ENCODE measurements at regions not wholly inside any gene's neighbourhood (a gene's known extent, or its start where the extent isn't known, plus 50 kb on each side); places are given as distances from the start of the nearest gene placed in this dataset.

DNA sequence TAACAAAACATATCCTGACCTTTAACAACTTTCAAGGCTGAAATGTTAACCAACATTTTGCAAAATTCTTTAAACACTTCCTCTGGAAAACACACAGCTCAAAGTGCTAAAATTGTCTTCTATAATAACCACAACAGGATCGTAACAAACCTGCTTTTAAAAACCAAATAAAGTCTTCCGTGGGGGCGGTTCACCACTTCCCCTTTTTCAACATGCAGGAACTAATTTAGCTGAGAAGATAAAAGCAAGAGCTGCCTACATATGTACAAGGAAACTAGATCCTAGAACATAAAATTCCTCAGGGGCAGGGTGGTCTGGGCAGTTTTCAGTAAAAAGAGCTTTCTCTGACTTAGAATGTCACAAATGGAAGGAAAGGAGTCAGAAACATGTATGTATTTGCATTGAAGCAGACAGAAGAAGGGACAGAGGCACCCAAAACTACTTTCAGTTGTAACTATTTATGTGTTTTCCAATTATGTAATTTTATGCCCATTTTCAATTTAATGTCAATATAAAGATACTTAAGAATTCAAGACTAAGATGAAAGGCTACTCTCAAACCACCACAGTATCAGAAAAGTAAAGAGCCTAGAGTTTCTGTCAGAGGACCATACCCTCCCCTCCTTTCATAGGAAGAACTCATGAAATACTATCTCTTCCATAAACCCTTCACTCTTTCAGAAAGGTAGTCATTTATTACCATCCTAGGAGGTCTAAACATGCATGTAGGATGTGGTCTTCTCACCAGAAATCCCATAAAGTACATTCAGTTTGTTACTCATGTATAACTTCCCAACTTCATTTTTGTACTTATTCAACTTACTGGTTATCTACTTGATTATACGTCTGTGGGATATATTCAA is 185.9 kb upstream of the RASA1 start:
- peaks cover 5% of the 10 kb centered on the region for H3K9me3 Mint-ChIP-seq (ENCODE audit: unreplicated experiment)
- no peaks in the 10 kb centered on the region for H3K4me1 Mint-ChIP-seq (ENCODE audit: unreplicated experiment)
- TF ChIP-seq CTCF (IDR thresholded peaks at IDR 0.05) = no peak
- no peak for DNase-seq (ENCODE audit: extremely low spot score, unreplicated experiment)
- H3K4me3 Mint-ChIP-seq (ENCODE audit: unreplicated experiment) = no peak overlapping the region
- no peak overlapping the region for H3K27ac Mint-ChIP-seq (ENCODE audit: unreplicated experiment)
- peaks cover 16% of the 10 kb centered on the region for H3K27me3 Mint-ChIP-seq (ENCODE audit: unreplicated experiment)
- no peaks in the 10 kb centered on the region for H3K36me3 Mint-ChIP-seq (ENCODE audit: unreplicated experiment)

- H3K4me3 Mint-ChIP-seq (ENCODE audit: unreplicated experiment) = no peak overlapping the region
- peaks cover 3% of the 10 kb centered on the region for H3K9me3 Mint-ChIP-seq (ENCODE audit: unreplicated experiment)
- H3K4me1 Mint-ChIP-seq (ENCODE audit: unreplicated experiment) = peaks cover 1% of the 10 kb centered on the region
- DNase-seq (ENCODE audit: extremely low spot score, unreplicated experiment) = no peak
- TF ChIP-seq CTCF (IDR thresholded peaks at IDR 0.05) = no peak
- H3K27me3 Mint-ChIP-seq (ENCODE audit: unreplicated experiment) = peaks cover 39% of the 10 kb centered on the region
- H3K36me3 Mint-ChIP-seq (ENCODE audit: unreplicated experiment) = no peaks in the 10 kb centered on the region
- H3K27ac Mint-ChIP-seq (ENCODE audit: unreplicated experiment) = no peak overlapping the region
Measured at GRCh38 chr5:87094347-87094746, 173.3 kb upstream of the RASA1 start.

GRCh38 chr5:87094833-87095232 is 172.8 kb upstream of the RASA1 start:
- no peak for DNase-seq (ENCODE audit: extremely low spot score, unreplicated experiment)
- Mint-ChIP-seq H3K4me3 (ENCODE audit: unreplicated experiment) (no peak overlapping the region), H3K36me3 (ENCODE audit: unreplicated experiment) (no peaks in the 10 kb centered on the region), H3K27ac (ENCODE audit: unreplicated experiment) (no peak overlapping the region), H3K9me3 (ENCODE audit: unreplicated experiment) (peaks cover 3% of the 10 kb centered on the region), H3K27me3 (ENCODE audit: unreplicated experiment) (peaks cover 39% of the 10 kb centered on the region), H3K4me1 (ENCODE audit: unreplicated experiment) (peaks cover 5% of the 10 kb centered on the region)
- TF ChIP-seq CTCF (IDR thresholded peaks at IDR 0.05) = no peak

- Mint-ChIP-seq H3K27me3 (ENCODE audit: unreplicated experiment) (peaks cover 39% of the 10 kb centered on the region), H3K9me3 (ENCODE audit: unreplicated experiment) (no peaks in the 10 kb centered on the region), H3K4me3 (ENCODE audit: unreplicated experiment) (no peak overlapping the region), H3K36me3 (ENCODE audit: unreplicated experiment) (no peaks in the 10 kb centered on the region), H3K4me1 (ENCODE audit: unreplicated experiment) (peaks cover 10% of the 10 kb centered on the region), H3K27ac (ENCODE audit: unreplicated experiment) (no peak overlapping the region)
- no peak for DNase-seq (ENCODE audit: extremely low spot score, unreplicated experiment)
- no peak for TF ChIP-seq CTCF (IDR thresholded peaks at IDR 0.05)
Measured at GRCh38 chr5:87095787-87096186, 171.9 kb upstream of the RASA1 start.

GRCh38 chr5:87097664-87098063 is 170.0 kb upstream of the RASA1 start:
- no peak for TF ChIP-seq CTCF (IDR thresholded peaks at IDR 0.05)
- H3K9me3 Mint-ChIP-seq (ENCODE audit: unreplicated experiment) = no peaks in the 10 kb centered on the region
- no peak overlapping the region for H3K27ac Mint-ChIP-seq (ENCODE audit: unreplicated experiment)
- H3K27me3 Mint-ChIP-seq (ENCODE audit: unreplicated experiment) = peaks cover 39% of the 10 kb centered on the region
- H3K4me3 Mint-ChIP-seq (ENCODE audit: unreplicated experiment) = no peak overlapping the region
- peaks cover 14% of the 10 kb centered on the region for H3K4me1 Mint-ChIP-seq (ENCODE audit: unreplicated experiment)
- no peak for DNase-seq (ENCODE audit: extremely low spot score, unreplicated experiment)
- H3K36me3 Mint-ChIP-seq (ENCODE audit: unreplicated experiment) = no peaks in the 10 kb centered on the region
